ENCODE measurements at regions not wholly inside any gene's neighbourhood (a gene's known extent, or its start where the extent isn't known, plus 50 kb on each side); places are given as distances from the start of the nearest gene placed in this dataset.
A peak's percentile ranks its signal among the peaks of the same experiment; 100 is the strongest.

DNA sequence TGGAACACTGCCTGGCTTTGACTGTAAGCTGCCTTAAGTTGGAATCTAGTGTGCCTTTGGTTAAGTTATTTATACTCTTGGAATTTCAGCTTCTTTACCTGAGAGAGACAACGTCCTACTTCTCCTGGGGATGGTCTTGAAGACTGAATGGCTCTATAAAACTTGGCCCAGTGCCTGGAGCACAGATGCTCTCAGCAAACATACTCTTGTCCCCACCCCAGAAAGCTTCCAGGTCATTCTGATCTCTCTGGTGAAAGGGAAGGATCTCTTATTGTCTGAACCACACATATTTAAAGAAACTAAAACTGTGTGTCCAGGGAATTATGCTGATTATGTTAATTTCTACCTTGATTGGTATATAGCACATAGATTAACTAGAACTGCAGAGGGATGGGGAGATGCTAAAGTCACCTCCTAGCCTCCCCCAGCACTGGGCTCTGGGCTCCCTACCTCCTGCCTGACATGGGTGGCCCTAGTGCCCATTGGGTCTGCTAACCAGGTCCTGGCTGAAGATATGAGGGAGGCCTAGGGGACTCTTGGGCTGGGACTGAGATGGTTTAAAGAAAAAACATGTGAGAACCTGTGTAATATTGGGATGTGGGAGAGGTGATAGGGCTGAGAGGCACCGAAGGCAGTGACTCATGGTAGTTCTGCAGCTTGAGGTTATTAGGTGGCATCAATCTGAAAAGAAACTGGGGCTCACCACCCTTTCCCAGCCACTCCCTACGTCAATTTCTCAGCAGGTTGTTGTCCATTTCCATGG lies 171.0 kb downstream of the RPLP1 start:
- intact Hi-C loops (cut with DNase I) = no loop called here
- Histone ChIP-seq H3K27me3 (peaks cover 0 to 25% (median 0%) of the 10 kb centered on the region in 4 donors), H3K4me1 (no peaks in the 10 kb centered on the region), H3K4me3 (no peak overlapping the region), H3K36me3 (no peaks in the 10 kb centered on the region), H3K27ac (replicated peaks in 1 of 4) (no peak overlapping the region), H3K9me3 (no peaks in the 10 kb centered on the region)
- DNase-seq (ENCODE audit: extremely low spot score) = peak; percentile 74
- WGBS = 83% methylated on average over 3 of the region's 3 CpGs
- TF ChIP-seq, protein P1, sequence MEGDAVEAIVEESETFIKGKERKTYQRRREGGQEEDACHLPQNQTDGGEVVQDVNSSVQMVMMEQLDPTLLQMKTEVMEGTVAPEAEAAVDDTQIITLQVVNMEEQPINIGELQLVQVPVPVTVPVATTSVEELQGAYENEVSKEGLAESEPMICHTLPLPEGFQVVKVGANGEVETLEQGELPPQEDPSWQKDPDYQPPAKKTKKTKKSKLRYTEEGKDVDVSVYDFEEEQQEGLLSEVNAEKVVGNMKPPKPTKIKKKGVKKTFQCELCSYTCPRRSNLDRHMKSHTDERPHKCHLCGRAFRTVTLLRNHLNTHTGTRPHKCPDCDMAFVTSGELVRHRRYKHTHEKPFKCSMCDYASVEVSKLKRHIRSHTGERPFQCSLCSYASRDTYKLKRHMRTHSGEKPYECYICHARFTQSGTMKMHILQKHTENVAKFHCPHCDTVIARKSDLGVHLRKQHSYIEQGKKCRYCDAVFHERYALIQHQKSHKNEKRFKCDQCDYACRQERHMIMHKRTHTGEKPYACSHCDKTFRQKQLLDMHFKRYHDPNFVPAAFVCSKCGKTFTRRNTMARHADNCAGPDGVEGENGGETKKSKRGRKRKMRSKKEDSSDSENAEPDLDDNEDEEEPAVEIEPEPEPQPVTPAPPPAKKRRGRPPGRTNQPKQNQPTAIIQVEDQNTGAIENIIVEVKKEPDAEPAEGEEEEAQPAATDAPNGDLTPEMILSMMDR (IDR thresholded peaks at IDR 0.05) = no peak
- no peak for TF ChIP-seq POLR2AphosphoS5 (IDR thresholded peaks at IDR 0.05)
- no peak for TF ChIP-seq EP300 (IDR thresholded peaks at IDR 0.05)
- TF ChIP-seq POLR2A (IDR thresholded peaks at IDR 0.05; ENCODE audit: low read depth) = no peak

DNA sequence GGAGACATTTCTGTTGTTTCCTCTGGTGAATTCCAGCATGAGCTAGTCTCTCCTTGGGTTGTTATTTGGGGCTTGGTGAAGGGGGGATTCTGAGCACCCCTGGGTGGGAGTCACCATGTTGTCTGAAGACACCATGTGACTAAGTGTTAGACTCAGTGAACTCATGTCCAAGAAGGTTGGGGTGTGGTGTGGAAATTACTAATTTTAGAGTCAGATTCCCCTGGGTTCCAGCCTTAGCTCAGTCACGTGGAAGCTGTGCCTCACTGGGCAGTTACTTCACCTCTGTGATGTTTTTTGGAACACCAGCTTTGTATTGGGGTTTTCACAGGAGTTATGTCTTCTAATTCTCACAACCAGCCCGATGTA lies 171.5 kb downstream of the RPLP1 start:
- H3K36me3 ChIP-seq = no peaks in the 10 kb centered on the region
- intact Hi-C loops (cut with DNase I) = no loop called here
- no peak overlapping the region for H3K4me3 ChIP-seq
- DNase-seq (ENCODE audit: extremely low spot score) = peak; percentile 53
- TF ChIP-seq POLR2A (IDR thresholded peaks at IDR 0.05; ENCODE audit: low read depth) = no peak
- no peak for TF ChIP-seq POLR2AphosphoS5 (IDR thresholded peaks at IDR 0.05)
- TF ChIP-seq, protein P1 (IDR thresholded peaks at IDR 0.05) = no peak
- no peak for TF ChIP-seq EP300 (IDR thresholded peaks at IDR 0.05)
- H3K9me3 ChIP-seq = no peaks in the 10 kb centered on the region
- 53% methylated on average over 2 of the region's 2 CpGs for WGBS
- H3K27ac ChIP-seq (replicated peaks in 1 of 4) = no peak overlapping the region
- peaks cover 0 to 26% (median 0%) of the 10 kb centered on the region in 4 donors for H3K27me3 ChIP-seq
- no peaks in the 10 kb centered on the region for H3K4me1 ChIP-seq

DNA sequence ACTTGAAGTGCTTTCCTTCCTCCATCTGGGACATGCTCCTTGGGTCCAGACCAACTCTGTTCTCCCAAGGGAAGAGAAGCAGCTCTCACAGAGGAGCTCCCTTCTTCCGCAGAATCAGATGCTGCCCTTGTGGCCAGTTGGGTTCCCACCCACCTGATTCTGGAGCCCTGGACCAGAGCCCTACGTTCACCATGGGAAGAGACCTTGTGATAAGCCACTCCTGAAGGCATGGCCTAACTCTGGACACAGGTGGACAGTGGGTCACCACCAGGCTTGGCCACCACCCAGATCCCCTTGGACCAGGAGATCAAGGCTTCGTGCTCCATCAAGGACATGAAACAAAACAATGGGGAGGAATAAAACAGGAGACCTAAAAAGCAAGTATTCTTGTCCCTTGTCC lies 172.2 kb downstream of the RPLP1 start:
- peaks cover 0 to 33% (median 0%) of the 10 kb centered on the region in 4 donors for H3K27me3 ChIP-seq
- H3K36me3 ChIP-seq = no peaks in the 10 kb centered on the region
- no peaks in the 10 kb centered on the region for H3K4me1 ChIP-seq
- no peak overlapping the region for H3K27ac ChIP-seq (replicated peaks in 1 of 4)
- no peaks in the 10 kb centered on the region for H3K9me3 ChIP-seq
- WGBS = 91% methylated on average over 3 of the region's 3 CpGs
- TF ChIP-seq, protein P1 (IDR thresholded peaks at IDR 0.05) = no peak
- TF ChIP-seq POLR2AphosphoS5 (IDR thresholded peaks at IDR 0.05) (no peak), POLR2A (IDR thresholded peaks at IDR 0.05; ENCODE audit: low read depth) (no peak), EP300 (IDR thresholded peaks at IDR 0.05) (no peak)
- DNase-seq (ENCODE audit: extremely low spot score) = peak; percentile 57
- intact Hi-C loops (cut with DNase I) = no loop called here
- H3K4me3 ChIP-seq = no peak overlapping the region

DNA sequence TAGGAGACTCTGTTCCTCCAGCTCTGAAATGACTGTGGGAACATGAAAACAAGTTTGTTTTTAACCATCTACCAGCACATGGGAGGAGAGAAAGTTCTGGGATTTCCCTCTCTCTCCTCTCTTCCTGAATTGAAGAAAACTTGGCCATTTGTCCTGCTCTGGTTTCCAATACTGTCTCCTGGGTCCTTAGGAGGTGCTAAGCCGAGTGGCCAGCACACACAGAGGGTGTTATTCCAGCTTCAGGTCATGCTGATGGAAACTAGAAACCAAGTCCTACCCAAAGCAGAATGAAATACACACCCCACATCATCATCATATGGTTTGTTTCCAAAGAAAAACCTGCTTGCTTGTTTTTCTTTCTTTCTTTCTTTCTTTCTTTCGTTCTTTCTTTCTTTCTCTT lies 172.7 kb downstream of the RPLP1 start:
- 65% methylated on average over 2 of the region's 2 CpGs for WGBS
- no peaks in the 10 kb centered on the region for H3K36me3 ChIP-seq
- no peak for TF ChIP-seq POLR2AphosphoS5 (IDR thresholded peaks at IDR 0.05)
- TF ChIP-seq, protein P1 (IDR thresholded peaks at IDR 0.05) = no peak
- no peak for TF ChIP-seq POLR2A (IDR thresholded peaks at IDR 0.05; ENCODE audit: low read depth)
- TF ChIP-seq EP300 (IDR thresholded peaks at IDR 0.05) = no peak
- H3K4me3 ChIP-seq = no peak overlapping the region
- H3K4me1 ChIP-seq = no peaks in the 10 kb centered on the region
- H3K27ac ChIP-seq (replicated peaks in 1 of 4) = no peak overlapping the region
- H3K27me3 ChIP-seq = peaks cover 0 to 38% (median 0%) of the 10 kb centered on the region in 4 donors
- DNase-seq (ENCODE audit: extremely low spot score) = no peak
- H3K9me3 ChIP-seq = no peaks in the 10 kb centered on the region
- intact Hi-C loops (cut with DNase I) = no loop called here

All from esophagus muscularis mucosa (tissue), 4 donors.